ENCODE measurements at regions not wholly inside any gene's neighbourhood (a gene's known extent, or its start where the extent isn't known, plus 50 kb on each side); places are given as distances from the start of the nearest gene placed in this dataset.

- TF ChIP-seq GABPA (IDR thresholded peaks at IDR 0.05; ENCODE audit: borderline replicate concordance, insufficient read depth, low read length) (no peak), HDAC2 (IDR thresholded peaks at IDR 0.05; ENCODE audit: borderline replicate concordance in 1 of 2, low read depth in 2 of 2, low read length in 2 of 2) (no peak), SP1 (IDR thresholded peaks at IDR 0.05; ENCODE audit: low read depth, low read length) (no peak), CHD1 (IDR thresholded peaks at IDR 0.05; ENCODE audit: low read depth, low read length) (no peak), CTCF (IDR thresholded peaks at IDR 0.05; ENCODE audit: control extremely low read depth in 1 of 3, insufficient read depth in 1 of 3, low read depth in 1 of 3, low read length in 3 of 3) (no peak), YY1 (IDR thresholded peaks at IDR 0.05; ENCODE audit: low read depth, low read length) (no peak), POLR2A (IDR thresholded peaks at IDR 0.05; ENCODE audit: control extremely low read depth in 1 of 2, low read depth in 2 of 2, low read length in 2 of 2) (no peak), EGR1 (IDR thresholded peaks at IDR 0.05; ENCODE audit: borderline replicate concordance, low read depth, low read length) (no peak), CHD2 (IDR thresholded peaks at IDR 0.05; ENCODE audit: low read length) (no peak)
Observed at GRCh38 chr4:187827631-187828030, 167.9 kb upstream of the ZFP42 start.

All from H1 (cell line).